HG03565 (cell line): ENCODE measurements at regions not wholly inside any gene's neighbourhood (a gene's known extent, or its start where the extent isn't known, plus 50 kb on each side); places are given as distances from the start of the nearest gene placed in this dataset.
A peak's percentile ranks its signal among the peaks of the same experiment; 100 is the strongest.

Experiments
- ATAC-seq: cut with Tn5 transposase; IDR thresholded peaks from one replicate; pipeline ENCODE4 v1.9.1; 2021; ENCODE audit warnings: mild to moderate bottlenecking, moderate library complexity; ENCODE audit not compliant: unreplicated experiment

DNA sequence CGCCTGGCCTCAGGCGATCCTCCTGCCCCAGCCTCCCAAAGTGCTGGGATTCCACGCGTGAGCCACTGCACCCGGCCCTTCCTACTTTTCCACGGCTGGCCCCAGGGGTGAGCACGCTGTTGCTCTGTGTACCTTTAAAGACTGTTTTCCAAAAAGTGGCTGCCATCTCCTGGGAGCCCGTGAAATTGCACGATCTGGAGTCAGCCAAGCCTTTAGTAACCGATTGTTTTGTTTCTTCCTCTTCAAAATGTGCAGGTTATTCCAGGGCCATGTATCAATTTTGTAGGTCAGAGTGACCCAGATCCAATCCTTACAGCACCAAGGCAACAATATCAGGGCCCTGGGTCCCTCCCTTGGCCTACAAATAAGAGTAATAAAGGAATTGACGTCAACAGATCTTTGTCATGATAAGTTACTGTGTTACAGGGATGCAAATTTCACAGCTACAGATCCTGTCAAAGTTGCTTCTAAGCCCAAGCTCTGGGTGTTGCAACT is 135.6 kb upstream of the ZNF236 start:
- ATAC-seq = peak; percentile 68

GRCh38 chr18:76685860-76686259 is 136.5 kb upstream of the ZNF236 start:
- ATAC-seq = no peak

- no peak for ATAC-seq
These were observed 137.0 kb upstream of the ZNF236 start for GRCh38 chr18:76685402-76685801.

GRCh38 chr18:76684265-76684664 is 138.1 kb upstream of the ZNF236 start:
- ATAC-seq = no peak

- ATAC-seq = no peak
These were observed 142.4 kb upstream of the ZNF236 start for GRCh38 chr18:76679945-76680344.

DNA sequence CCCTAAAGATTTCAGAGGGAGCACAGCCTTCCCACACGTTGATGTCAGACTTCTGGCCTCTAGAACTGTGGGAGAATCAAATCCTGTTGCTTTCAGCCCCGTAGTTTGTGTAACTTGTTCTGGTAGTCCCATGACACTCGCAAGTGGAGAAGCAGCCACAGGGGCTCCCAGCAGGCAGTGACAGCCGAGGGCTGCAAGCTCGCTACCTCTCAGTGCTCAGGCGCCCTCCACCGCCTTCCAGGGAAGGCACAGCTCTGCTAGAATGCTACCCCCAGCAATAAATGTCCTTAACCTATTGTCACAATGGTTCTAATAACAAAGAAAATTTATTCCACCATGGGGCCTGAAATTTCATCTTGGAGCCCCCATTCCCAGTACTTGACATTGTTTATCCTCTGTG is 143.1 kb upstream of the ZNF236 start:
- no peak for ATAC-seq

DNA sequence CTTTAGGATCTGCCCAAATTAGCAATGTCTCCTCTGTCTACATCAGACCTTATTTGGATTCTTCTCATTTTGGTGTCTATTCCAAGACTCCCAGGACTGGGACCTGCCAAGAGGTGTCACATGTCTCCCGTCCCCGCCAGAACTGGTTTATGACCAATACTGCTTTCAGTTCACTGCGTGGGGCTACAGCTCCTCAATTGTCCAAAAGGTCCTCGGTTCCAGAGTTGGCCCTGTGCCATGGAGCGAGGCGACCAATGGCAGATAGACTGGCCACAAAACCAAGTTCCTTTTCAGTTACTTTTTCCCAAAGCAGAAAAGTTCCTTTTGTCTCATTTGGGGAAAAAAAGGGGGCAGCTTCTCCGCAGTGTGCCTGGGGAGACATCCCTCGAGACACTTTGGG is 144.1 kb upstream of the ZNF236 start:
- no peak for ATAC-seq

DNA sequence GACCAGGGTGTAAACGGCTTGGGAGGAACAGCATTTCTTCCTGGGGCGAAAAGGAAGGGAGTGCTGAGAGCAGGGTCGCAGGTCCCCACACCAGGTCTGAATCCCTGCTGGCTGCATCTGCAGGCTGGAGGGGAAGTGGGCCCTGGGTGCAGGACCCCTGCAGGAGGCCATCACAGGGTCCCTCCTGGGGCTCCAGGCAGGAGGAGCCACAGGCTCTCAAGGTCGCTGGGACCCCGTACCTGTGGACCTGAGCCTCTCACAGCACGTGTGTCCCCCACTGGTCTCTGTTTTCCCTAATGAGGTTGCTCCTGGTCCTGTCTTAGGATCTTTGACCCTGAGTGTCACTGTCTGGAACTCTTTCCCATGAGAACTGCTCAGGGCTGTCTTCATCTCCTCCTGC is 147.8 kb upstream of the ZNF236 start:
- ATAC-seq = no peak

DNA sequence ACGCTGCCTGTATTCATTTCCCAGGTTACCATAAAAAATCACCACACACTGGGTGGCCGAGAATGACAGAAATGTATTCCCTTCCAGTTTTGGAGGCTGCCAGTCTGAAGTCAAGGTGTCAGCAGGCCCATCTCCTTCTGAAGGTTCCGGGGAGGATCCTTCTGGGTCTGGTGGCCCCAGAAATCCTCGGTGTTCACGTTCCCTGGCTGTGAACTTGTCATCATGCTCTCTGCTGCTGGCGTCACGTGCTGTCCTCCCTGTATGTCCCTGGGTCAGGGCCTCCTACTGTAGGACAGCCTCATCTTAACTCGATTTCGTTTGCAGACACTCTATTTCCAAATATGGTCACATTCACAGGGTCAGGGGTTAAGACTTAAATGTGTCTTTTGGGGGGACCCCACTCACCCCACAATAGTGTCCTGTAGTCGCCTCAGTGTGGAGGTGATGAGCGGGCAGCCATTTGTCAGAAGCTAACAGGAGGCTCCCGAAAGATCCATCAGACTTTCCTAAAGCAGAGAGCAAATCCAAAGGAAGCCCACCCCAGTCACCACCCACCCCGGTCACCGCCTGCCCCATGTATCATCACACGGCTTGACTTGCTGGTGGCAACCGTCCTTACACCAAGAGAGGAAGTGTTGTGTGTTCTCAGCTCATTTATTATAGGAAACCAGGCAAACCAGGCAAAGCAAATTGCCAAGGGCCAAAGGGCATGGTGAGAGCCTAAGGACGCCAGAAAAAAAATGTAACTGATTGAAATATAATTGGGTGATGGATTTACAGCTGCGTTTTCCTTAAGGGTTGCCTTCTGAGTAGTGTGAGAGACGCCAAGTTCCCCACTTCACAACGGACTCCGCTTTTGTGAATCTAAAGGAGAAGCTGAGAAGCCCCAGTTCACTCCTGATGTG is 148.8 kb upstream of the ZNF236 start:
- no peak for ATAC-seq

- no peak for ATAC-seq
These were observed 149.7 kb upstream of the ZNF236 start for GRCh38 chr18:76672627-76673026.

DNA sequence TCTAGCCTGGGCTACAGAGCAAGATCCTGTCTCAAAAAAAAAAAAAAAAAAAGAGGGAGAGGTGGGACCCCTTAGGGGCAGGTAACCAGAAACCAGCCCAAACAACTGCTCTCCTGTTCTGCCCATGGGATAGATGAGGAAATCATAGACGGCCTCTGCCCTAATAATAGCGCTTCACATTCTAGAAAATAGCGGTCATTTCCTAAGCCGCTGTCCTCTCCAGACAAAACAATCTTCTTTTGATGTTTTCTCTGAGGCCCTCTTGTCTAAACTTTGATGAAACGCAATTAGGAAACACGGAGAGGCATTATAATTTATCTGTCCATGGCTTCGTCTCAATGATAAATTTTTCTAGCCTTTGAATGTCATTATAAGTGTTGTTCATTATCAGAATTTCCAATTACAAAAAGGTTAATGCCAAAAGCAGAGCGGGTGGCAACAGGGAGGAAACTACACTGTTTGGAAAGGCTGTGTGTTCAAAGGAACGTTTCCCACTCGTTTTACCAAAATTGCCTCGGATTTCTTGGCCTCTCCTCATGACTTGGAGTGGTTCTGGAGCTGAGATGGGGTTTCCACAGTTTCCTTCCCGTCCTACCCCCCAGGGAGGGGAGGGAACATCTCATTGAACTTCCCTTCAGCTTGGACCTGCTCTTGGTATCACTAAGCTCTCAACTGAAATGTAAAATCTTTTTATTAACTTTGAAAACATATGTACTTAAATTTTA is 151.6 kb upstream of the ZNF236 start:
- ATAC-seq = no peak

DNA sequence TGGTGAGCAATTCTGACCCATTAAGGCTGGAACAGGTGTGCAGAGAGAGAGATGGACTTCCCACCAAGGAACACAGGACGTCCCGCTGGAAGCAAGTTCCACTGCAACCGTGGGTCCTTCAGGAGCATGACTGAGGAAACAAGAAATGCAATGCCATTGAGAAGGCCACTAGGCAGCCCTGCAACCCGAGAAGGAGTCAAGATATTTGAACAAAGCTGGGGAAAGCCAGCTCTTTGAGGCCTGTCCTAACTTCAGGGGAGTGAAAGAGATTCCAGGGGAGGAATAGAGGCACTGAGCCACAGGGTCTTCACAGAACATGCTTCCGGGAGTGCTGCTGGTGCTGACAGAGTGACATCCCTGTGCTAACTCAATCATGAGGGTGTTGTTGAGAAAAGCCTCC is 153.8 kb upstream of the ZNF236 start:
- no peak for ATAC-seq

GRCh38 chr18:76668119-76668518 is 154.2 kb upstream of the ZNF236 start:
- no peak for ATAC-seq

DNA sequence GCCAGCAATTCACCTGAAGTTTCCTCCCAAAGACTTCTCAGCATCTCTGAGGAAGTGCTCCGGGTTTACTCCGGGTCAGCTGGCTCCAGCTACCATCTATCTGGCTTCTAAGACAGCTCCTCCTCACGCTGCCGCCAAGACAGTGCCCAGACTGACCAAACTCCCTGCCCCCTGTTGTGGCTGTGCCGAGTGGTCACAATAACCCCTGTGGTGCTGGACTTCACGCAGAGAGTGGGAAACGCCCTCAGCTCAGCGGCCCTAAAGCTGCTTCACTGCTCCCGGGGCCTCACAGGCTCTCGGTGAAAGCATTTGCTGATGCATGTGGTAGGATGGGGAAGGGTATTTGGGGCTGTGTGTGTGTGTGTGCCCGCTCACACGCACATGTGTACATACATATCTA is 154.8 kb upstream of the ZNF236 start:
- no peak for ATAC-seq

GRCh38 chr18:76662626-76663025 is 159.7 kb upstream of the ZNF236 start:
- no peak for ATAC-seq

- no peak for ATAC-seq
These were observed 161.7 kb upstream of the ZNF236 start for GRCh38 chr18:76660571-76661192.

GRCh38 chr18:76658627-76659026 is 163.6 kb upstream of the ZNF516 start:
- ATAC-seq = no peak

DNA sequence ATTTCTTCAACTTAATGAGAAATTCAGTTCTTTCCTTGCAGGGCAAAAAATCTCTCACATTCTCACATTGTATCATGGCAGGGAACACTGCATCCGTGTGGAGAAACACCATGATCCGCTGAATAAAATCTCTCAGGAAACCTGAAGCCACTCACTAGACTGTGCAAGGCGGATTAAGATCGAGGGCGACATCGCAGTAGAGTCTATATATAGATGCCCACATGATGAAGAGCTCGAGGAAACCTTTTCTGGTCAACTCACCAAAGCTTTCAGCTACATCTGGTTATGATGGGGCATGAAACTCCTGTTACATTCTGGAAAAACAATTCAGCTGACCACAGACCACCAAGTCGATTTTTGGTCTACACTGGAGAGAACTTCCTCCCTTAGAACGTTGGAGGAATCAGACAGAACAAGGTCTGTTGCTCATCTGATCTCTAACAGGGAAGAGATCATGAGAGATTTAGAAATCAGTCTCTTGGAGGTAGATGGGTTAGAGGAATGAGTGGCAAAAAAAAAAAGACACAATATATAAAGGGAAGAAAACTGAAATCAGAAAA is 162.9 kb upstream of the ZNF516 start:
- no peak for ATAC-seq

- no peak for ATAC-seq
These were observed 162.1 kb upstream of the ZNF516 start for GRCh38 chr18:76656925-76657827.

- ATAC-seq = no peak
These were observed 159.5 kb upstream of the ZNF516 start for GRCh38 chr18:76654577-76654976.
